HEK293T (cell line): ENCODE measurements at regions not wholly inside any gene's neighbourhood (a gene's known extent, or its start where the extent isn't known, plus 50 kb on each side); places are given as distances from the start of the nearest gene placed in this dataset.

ENCODE experiments used
- BHLHE40 ChIP-seq: fragments of 450-650 bp; IDR thresholded peaks from 2 replicates; pipeline ENCODE4 v1.6.1; 2016; ENCODE audit warnings: mild to moderate bottlenecking, moderate library complexity, borderline replicate concordance
- ELF4 ChIP-seq: fragments of 450-650 bp; IDR thresholded peaks from 2 replicates; pipeline ENCODE4 v1.6.1; 2017; ENCODE audit warnings: antibody characterized with exemption
- FOXA1 ChIP-seq: fragments of 450-650 bp; IDR thresholded peaks from 2 replicates; pipeline ENCODE4 v1.6.1; 2016; ENCODE audit warnings: mild to moderate bottlenecking
- FOXK2 ChIP-seq: fragments of 450-650 bp; IDR thresholded peaks from 2 replicates; pipeline ENCODE4 v1.6.1; 2016; ENCODE audit warnings: mild to moderate bottlenecking
- FOXM1 ChIP-seq: fragments of 450-650 bp; IDR thresholded peaks from 2 replicates; pipeline ENCODE4 v1.6.1; 2017; ENCODE audit warnings: mild to moderate bottlenecking, borderline replicate concordance
- HDGF ChIP-seq: fragments of 450-650 bp; IDR thresholded peaks from 2 replicates; pipeline ENCODE4 v1.6.1; 2017; ENCODE audit warnings: antibody characterized with exemption, borderline replicate concordance
- L3MBTL2 ChIP-seq: fragments of 450-650 bp; conservative IDR thresholded peaks from 2 replicates; pipeline ENCODE4 v1.6.1; 2016; ENCODE audit warnings: mild to moderate bottlenecking
- LEF1 ChIP-seq: fragments of 450-650 bp; IDR thresholded peaks from 2 replicates; pipeline ENCODE4 v1.6.1; 2017; ENCODE audit warnings: mild to moderate bottlenecking, borderline replicate concordance
- NFRKB ChIP-seq: fragments of 450-650 bp; IDR thresholded peaks from 2 replicates; pipeline ENCODE4 v1.6.1; 2016; ENCODE audit warnings: mild to moderate bottlenecking, moderate library complexity
- PKNOX1 ChIP-seq: fragments of 450-650 bp; IDR thresholded peaks from 2 replicates; pipeline ENCODE4 v1.6.1; 2016
- SP1 ChIP-seq: fragments of 450-650 bp; IDR thresholded peaks from 2 replicates; pipeline ENCODE4 v1.6.1; 2017
- SUZ12 ChIP-seq: fragments of 450-650 bp; IDR thresholded peaks from 2 replicates; pipeline ENCODE4 v1.6.1; 2016; ENCODE audit warnings: mild to moderate bottlenecking
- ZNF384 ChIP-seq: fragments of 450-650 bp; IDR thresholded peaks from 2 replicates; pipeline ENCODE4 v1.6.1; 2016

GRCh38 chr3:182239316-182239715 lies 527.6 kb downstream of the SOX2 start:
- TF ChIP-seq L3MBTL2 (no peak), BHLHE40 (no peak), FOXK2 (no peak), NFRKB (no peak), FOXA1 (no peak), LEF1 (no peak), SP1 (no peak), HDGF (no peak), PKNOX1 (no peak), ELF4 (no peak), SUZ12 (no peak), FOXM1 (no peak), ZNF384 (no peak)
